HepG2 (cell line): ENCODE measurements at regions not wholly inside any gene's neighbourhood (a gene's known extent, or its start where the extent isn't known, plus 50 kb on each side); places are given as distances from the start of the nearest gene placed in this dataset.

Experiments
- CTCF ChIP-seq: sonication (generic); formaldehyde crosslinking; IDR thresholded peaks from 2 replicates; pipeline ENCODE4 v1.5.0; 2020; ENCODE audit warnings: mild to moderate bottlenecking, missing genetic modification reagents, moderate library complexity
- EZH2 ChIP-seq: conservative IDR thresholded peaks from 2 replicates; pipeline ENCODE4 v1.6.1; 2012; ENCODE audit warnings: mild to moderate bottlenecking, low read depth, low read length, moderate library complexity
- GABPA ChIP-seq, 2 experiments: IDR thresholded peaks; 2 replicates each; pipeline ENCODE4 v1.6.1; 2011 to 2016; ENCODE audit warnings: low read depth in 2 of 2, low read length in 1 of 2, missing biosample characterization in 1 of 2, missing genetic modification characterization in 1 of 2
- HNRNPK ChIP-seq: fragments of 200-400 bp; formaldehyde crosslinking; IDR thresholded peaks from 2 replicates; pipeline ENCODE4 v1.6.1; 2018; ENCODE audit warnings: low read length, low read depth, moderate library complexity, mild to moderate bottlenecking; ENCODE audit not compliant: poor library complexity, severe bottlenecking
- HOMEZ ChIP-seq: IDR thresholded peaks from 2 replicates; pipeline ENCODE4 v1.6.1; 2016; ENCODE audit warnings: low read depth
- KAT7 ChIP-seq: IDR thresholded peaks from 2 replicates; pipeline ENCODE4 v1.6.1; 2018; ENCODE audit warnings: borderline replicate concordance, missing compliant biosample characterization
- POLR2A ChIP-seq, 2 experiments: IDR thresholded peaks; 2 replicates each; pipeline ENCODE4 v1.6.1; 2011; ENCODE audit warnings: low read depth in 2 of 2, low read length in 2 of 2, mild to moderate bottlenecking in 1 of 2, moderate library complexity in 1 of 2; ENCODE audit not compliant: insufficient read depth in 1 of 2
- ZMYM2 ChIP-seq: sonication (generic); formaldehyde crosslinking; IDR thresholded peaks from 2 replicates; pipeline ENCODE4 v1.8.0; 2022; ENCODE audit warnings: mild to moderate bottlenecking, missing genetic modification reagents
- ZNF274 ChIP-seq: sonication (generic); formaldehyde crosslinking; IDR thresholded peaks from 2 replicates; pipeline ENCODE4 v1.5.1; 2020; ENCODE audit warnings: mild to moderate bottlenecking, missing genetic modification reagents
- ZNF292 ChIP-seq: sonication (generic); formaldehyde crosslinking; IDR thresholded peaks from 2 replicates; pipeline ENCODE4 v1.8.1; 2022; ENCODE audit warnings: mild to moderate bottlenecking, low read depth, missing genetic modification reagents, borderline replicate concordance
- ZNF891 ChIP-seq: sonication (generic); formaldehyde crosslinking; IDR thresholded peaks from 2 replicates; pipeline ENCODE4 v1.5.0; 2020; ENCODE audit warnings: mild to moderate bottlenecking, missing genetic modification reagents

GRCh38 chr2:53211201-53211774, 556.3 kb upstream of the CHAC2 start:
- no peak for TF ChIP-seq POLR2A (IDR thresholded peaks at IDR 0.05; ENCODE audit: insufficient read depth in 1 of 2, low read depth in 2 of 2, low read length in 2 of 2)
- TF ChIP-seq GABPA (IDR thresholded peaks at IDR 0.05; ENCODE audit: low read depth, low read length) = no peak
- TF ChIP-seq GABPA (CRISPR knock-in tag; IDR thresholded peaks at IDR 0.05; ENCODE audit: low read depth) = no peak
- TF ChIP-seq EZH2 = no peak
- TF ChIP-seq CTCF (CRISPR knock-in tag) = no peak
- no peak for TF ChIP-seq ZNF292 (CRISPR knock-in tag)
- no peak for TF ChIP-seq ZMYM2
- no peak for TF ChIP-seq ZNF891
- no peak for TF ChIP-seq HNRNPK
- no peak for TF ChIP-seq ZNF274 (CRISPR knock-in tag)
- no peak for TF ChIP-seq HOMEZ
- TF ChIP-seq KAT7 (CRISPR knock-in tag) = no peak
